ENCODE measurements at regions not wholly inside any gene's neighbourhood (a gene's known extent, or its start where the extent isn't known, plus 50 kb on each side); places are given as distances from the start of the nearest gene placed in this dataset.

DNA sequence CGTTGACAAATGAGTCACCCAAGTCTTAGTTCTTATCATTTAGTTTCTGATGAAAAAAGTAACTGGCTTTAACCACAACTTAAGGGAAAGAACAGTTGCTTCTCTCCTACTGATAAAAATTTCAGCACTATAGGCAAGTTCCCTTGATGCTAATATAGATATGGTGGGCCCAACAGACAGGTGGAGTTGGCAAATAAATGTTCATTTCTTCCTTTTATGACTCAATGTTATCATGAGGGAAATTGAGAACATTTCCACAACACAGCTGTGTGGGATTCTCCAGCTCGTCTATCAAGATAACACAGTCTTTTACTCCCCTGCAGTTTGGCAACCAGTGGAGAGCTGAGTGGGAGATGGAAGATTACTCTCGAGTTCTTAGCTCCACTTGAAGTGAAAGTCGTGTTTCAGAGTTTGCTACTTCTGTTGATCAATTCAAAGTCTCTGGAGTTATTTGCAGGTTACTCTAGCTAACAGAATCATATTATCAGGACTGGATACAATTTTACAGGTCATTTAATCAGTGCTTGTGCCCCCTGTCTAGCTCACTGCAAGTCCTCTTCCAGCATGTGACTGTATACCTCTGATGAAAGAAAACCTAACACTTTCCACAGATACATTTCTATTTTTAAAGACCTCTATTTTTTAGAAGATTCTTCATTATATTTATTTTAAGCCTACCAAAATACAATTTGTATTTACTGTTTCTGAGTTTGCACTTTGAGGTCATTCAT is 270.6 kb upstream of the GK2 start:
- TF ChIP-seq CTCF (IDR thresholded peaks at IDR 0.05; ENCODE audit: insufficient read depth, low read depth, low read length) (no peak), EZH2 (IDR thresholded peaks at IDR 0.05; ENCODE audit: insufficient read depth, low read length) (no peak)

Measured in astrocyte (in vitro differentiated cells and primary cell).